ENCODE measurements at regions not wholly inside any gene's neighbourhood (a gene's known extent, or its start where the extent isn't known, plus 50 kb on each side); places are given as distances from the start of the nearest gene placed in this dataset.

- Histone ChIP-seq H3K36me3 (ENCODE audit: control insufficient read depth, insufficient read depth, low read length) (no peaks in the 10 kb centered on the region), H3K4me3 (ENCODE audit: low read depth, low read length) (no peak overlapping the region), H3K9me3 (no peaks in the 10 kb centered on the region), H3K27me3 (replicated peaks; ENCODE audit: control insufficient read depth, insufficient read depth, low read length) (no peaks in the 10 kb centered on the region), H3K4me1 (no peaks in the 10 kb centered on the region)
- Mint-ChIP-seq H3K27me3 (ENCODE audit: insufficient read depth, unreplicated experiment) (no peaks in the 10 kb centered on the region), H3K27ac (ENCODE audit: unreplicated experiment) (no peak overlapping the region), H3K4me1 (ENCODE audit: low read depth, unreplicated experiment) (no peaks in the 10 kb centered on the region), H3K9me3 (ENCODE audit: unreplicated experiment) (no peaks in the 10 kb centered on the region), H3K36me3 (ENCODE audit: insufficient read depth, unreplicated experiment) (no peaks in the 10 kb centered on the region), H3K4me3 (ENCODE audit: unreplicated experiment) (no peak overlapping the region)
- no peak for TF ChIP-seq CTCF (IDR thresholded peaks at IDR 0.05; ENCODE audit: insufficient read depth in 1 of 2, low read depth in 1 of 2, low read length in 1 of 2, severe bottlenecking in 1 of 2, unreplicated experiment in 1 of 2)
- ChIA-PET POLR2A (no interaction called here), CTCF (no interaction called here)
- intact Hi-C loops (cut with micrococcal nuclease; ENCODE audit: unreplicated experiment), result no loop called here
- DNase-seq, result no peak
- BruUV-seq (replicated peaks), result no TSS peak
Measured at GRCh38 chr1:195030793-195031192, 1577.4 kb downstream of the KCNT2 start.

GRCh38 chr1:195026792-195027191, 1581.4 kb downstream of the KCNT2 start:
- Mint-ChIP-seq H3K27ac (ENCODE audit: unreplicated experiment) (no peak overlapping the region), H3K36me3 (ENCODE audit: insufficient read depth, unreplicated experiment) (no peaks in the 10 kb centered on the region), H3K4me1 (ENCODE audit: low read depth, unreplicated experiment) (no peaks in the 10 kb centered on the region), H3K4me3 (ENCODE audit: unreplicated experiment) (no peak overlapping the region), H3K27me3 (ENCODE audit: insufficient read depth, unreplicated experiment) (no peaks in the 10 kb centered on the region), H3K9me3 (ENCODE audit: unreplicated experiment) (no peaks in the 10 kb centered on the region)
- no peak for DNase-seq
- Histone ChIP-seq H3K9me3 (no peaks in the 10 kb centered on the region), H3K4me3 (ENCODE audit: low read depth, low read length) (no peak overlapping the region), H3K36me3 (ENCODE audit: control insufficient read depth, insufficient read depth, low read length) (no peaks in the 10 kb centered on the region), H3K27me3 (replicated peaks; ENCODE audit: control insufficient read depth, insufficient read depth, low read length) (no peaks in the 10 kb centered on the region), H3K4me1 (no peaks in the 10 kb centered on the region)
- BruUV-seq (replicated peaks), result no TSS peak
- CTCF ChIA-PET, result no interaction called here
- intact Hi-C loops (cut with micrococcal nuclease; ENCODE audit: unreplicated experiment), result no loop called here
- TF ChIP-seq CTCF (IDR thresholded peaks at IDR 0.05; ENCODE audit: insufficient read depth in 1 of 2, low read depth in 1 of 2, low read length in 1 of 2, severe bottlenecking in 1 of 2, unreplicated experiment in 1 of 2), result no peak
- POLR2A ChIA-PET, result no interaction called here

- no peaks in the 10 kb centered on the region for H3K4me1 ChIP-seq
- Mint-ChIP-seq H3K27ac (ENCODE audit: unreplicated experiment) (no peak overlapping the region), H3K4me1 (ENCODE audit: low read depth, unreplicated experiment) (no peaks in the 10 kb centered on the region), H3K27me3 (ENCODE audit: insufficient read depth, unreplicated experiment) (peaks cover 3% of the 10 kb centered on the region), H3K36me3 (ENCODE audit: insufficient read depth, unreplicated experiment) (no peaks in the 10 kb centered on the region), H3K4me3 (ENCODE audit: unreplicated experiment) (no peak overlapping the region), H3K9me3 (ENCODE audit: unreplicated experiment) (peaks cover 6% of the 10 kb centered on the region)
- no peak for DNase-seq
- POLR2A ChIA-PET, result no interaction called here
- CTCF ChIA-PET, result no interaction called here
- no TSS peak for BruUV-seq (replicated peaks)
- intact Hi-C loops (cut with micrococcal nuclease; ENCODE audit: unreplicated experiment), result no loop called here
- TF ChIP-seq CTCF (IDR thresholded peaks at IDR 0.05; ENCODE audit: insufficient read depth in 1 of 2, low read depth in 1 of 2, low read length in 1 of 2, severe bottlenecking in 1 of 2, unreplicated experiment in 1 of 2), result no peak
- H3K9me3 ChIP-seq, result no peaks in the 10 kb centered on the region
- no peak overlapping the region for H3K4me3 ChIP-seq (ENCODE audit: low read depth, low read length)
- no peaks in the 10 kb centered on the region for H3K36me3 ChIP-seq (ENCODE audit: control insufficient read depth, insufficient read depth, low read length)
- no peaks in the 10 kb centered on the region for H3K27me3 ChIP-seq (replicated peaks; ENCODE audit: control insufficient read depth, insufficient read depth, low read length)
Measured at GRCh38 chr1:195019385-195019784, 1588.9 kb downstream of the KCNT2 start.
